HCT116 (cell line): ENCODE measurements at regions not wholly inside any gene's neighbourhood (a gene's known extent, or its start where the extent isn't known, plus 50 kb on each side); places are given as distances from the start of the nearest gene placed in this dataset.

Source experiments
- ATAC-seq: fragments of 200-7000 bp; cut with Tn5 transposase; 2 replicates; pipeline ENCODE4 v1.9.1; 2020; ENCODE audit warnings: mild to moderate bottlenecking, moderate library complexity
- BruUV-seq: library from RNA; stranded (reverse); fragments of 400-500 nt; replicated peaks from 2 replicates; lab custom pipeline; 2021; lab: Mats Ljungman, UMichigan
- CTCF ChIA-PET: fragments of 300-600 bp; sonication (Branson Sonifier 250); formaldehyde crosslinking; loops from one replicate; lab custom pipeline; 2021; ENCODE audit warnings: antibody characterized with exemption; lab: Charles Lee
- POLR2A ChIA-PET: fragments of 300-600, 350-600 bp; sonication (Branson Sonifier 250); formaldehyde crosslinking; loops from one replicate; lab custom pipeline; 2021; ENCODE audit warnings: antibody characterized with exemption; lab: Charles Lee
- RAD21 ChIA-PET, 2 experiments: fragments of 300-600 bp; sonication (Branson Sonifier 250); formaldehyde crosslinking; loops; one replicate each; lab custom pipeline; 2023; ENCODE audit warnings: low total read pairs in 2 of 2; ENCODE audit not compliant: uncharacterized antibody in 2 of 2, unreplicated experiment in 2 of 2, low non-redundant PET in 1 of 2; lab: Charles Lee
- DNase-seq: peaks from one replicate; pipeline ENCODE4 v3.0.0-alpha.2; 2010; ENCODE audit warnings: low read depth, low spot score
- H2AFZ ChIP-seq: fragments of 200-600 bp; shearing (Covaris generic), sonication (generic); 2 replicates; pipeline ENCODE4 v1.6.1; 2017; ENCODE audit warnings: low read depth, mixed run types, mixed read lengths, antibody characterized with exemption, low read length; ENCODE audit not compliant: poor library complexity, severe bottlenecking
- H3K27ac ChIP-seq: 2 replicates; pipeline ENCODE4 v1.5.1; 2012; ENCODE audit warnings: low read depth, low read length
- H3K27me3 ChIP-seq: fragments of 200-600 bp; sonication (generic); 2 replicates; pipeline ENCODE4 v1.6.1; 2016; ENCODE audit warnings: mixed run types, low read length, mixed read lengths; ENCODE audit not compliant: insufficient read depth
- H3K36me3 ChIP-seq, 2 experiments: fragments of 200-500 bp in 1 of 2; fragments of 200-600 bp in 1 of 2; sonication (Bioruptor generic) in 1 of 2; sonication (generic) in 1 of 2; 2 replicates each; pipeline versions ENCODE4 v1.5.1 to v1.6.1; 2014 to 2016; ENCODE audit warnings: low read length in 2 of 2, inconsistent platforms in 1 of 2, mixed read lengths in 1 of 2, mixed run types in 1 of 2; ENCODE audit not compliant: insufficient read depth in 2 of 2, control insufficient read depth in 1 of 2
- H3K4me1 ChIP-seq, 2 experiments: fragments of 200-600 bp in 1 of 2; sonication (generic) in 1 of 2; 2 replicates each; pipeline versions ENCODE4 v1.5.1 to v1.6.1; 2012 to 2017; ENCODE audit warnings: low read length in 2 of 2, inconsistent platforms in 1 of 2, mild to moderate bottlenecking in 1 of 2, mixed read lengths in 1 of 2, mixed run types in 1 of 2, moderate library complexity in 1 of 2; ENCODE audit not compliant: insufficient read depth in 2 of 2, control insufficient read depth in 1 of 2
- H3K4me2 ChIP-seq: fragments of 200-600 bp; sonication (generic); 2 replicates; pipeline ENCODE4 v1.6.1; 2017; ENCODE audit warnings: mixed run types, low read length, mixed read lengths
- H3K4me3 ChIP-seq, 2 experiments: fragments of 200-600 bp in 1 of 2; sonication (generic) in 1 of 2; replicated peaks in 1 of 2; 2 replicates each; pipeline ENCODE4 v1.5.1; 2011 to 2016; ENCODE audit warnings: low read length in 2 of 2, control low read depth in 1 of 2, low read depth in 1 of 2, mild to moderate bottlenecking in 1 of 2, mixed read lengths in 1 of 2, mixed run types in 1 of 2
- H3K79me2 ChIP-seq: fragments of 200-600 bp; sonication (generic); 2 replicates; pipeline ENCODE4 v1.6.1; 2017; ENCODE audit warnings: mild to moderate bottlenecking, mixed run types, low read length, moderate library complexity, mixed read lengths; ENCODE audit not compliant: insufficient read depth
- H3K9ac ChIP-seq: fragments of 200-600 bp; sonication (generic); 2 replicates; pipeline ENCODE4 v1.6.1; 2016; ENCODE audit warnings: low read length, mixed read lengths
- H3K9me2 ChIP-seq: fragments of 200-600 bp; sonication (generic), shearing (Covaris generic); 2 replicates; pipeline ENCODE4 v1.6.1; 2017; ENCODE audit warnings: mixed run types, mild to moderate bottlenecking, moderate library complexity; ENCODE audit not compliant: insufficient read depth
- H3K9me3 ChIP-seq, 2 experiments: fragments of 200-500 bp in 1 of 2; fragments of 200-600 bp in 1 of 2; sonication (Bioruptor generic) in 1 of 2; sonication (generic) in 1 of 2; 2 replicates each; pipeline ENCODE4 v1.6.1; 2014 to 2017; ENCODE audit warnings: low read length in 2 of 2, mixed read lengths in 2 of 2, inconsistent platforms in 1 of 2, low read depth in 1 of 2, mild to moderate bottlenecking in 1 of 2, mixed run types in 1 of 2, moderate library complexity in 1 of 2; ENCODE audit not compliant: control insufficient read depth in 1 of 2, insufficient read depth in 1 of 2
- H4K20me1 ChIP-seq: fragments of 200-600 bp; sonication (generic), shearing (Covaris generic); 2 replicates; pipeline ENCODE4 v1.6.1; 2017; ENCODE audit warnings: mixed run types, mild to moderate bottlenecking, moderate library complexity; ENCODE audit not compliant: insufficient read depth
- CEBPB ChIP-seq: IDR thresholded peaks from 2 replicates; pipeline ENCODE4 v1.6.1; 2012; ENCODE audit warnings: low read depth
- CTCF ChIP-seq, 3 experiments: fragments of 200-600 bp in 1 of 3; sonication (generic) in 1 of 3; IDR thresholded peaks in 2 of 3; conservative IDR thresholded peaks in 1 of 3; 2 replicates each; pipeline ENCODE4 v1.5.1; 2012 to 2017; ENCODE audit warnings: low read depth in 2 of 3, low read length in 2 of 3, antibody characterized with exemption in 1 of 3, borderline replicate concordance in 1 of 3, control low read depth in 1 of 3, mild to moderate bottlenecking in 1 of 3, mixed read lengths in 1 of 3, mixed run types in 1 of 3, moderate library complexity in 1 of 3; ENCODE audit not compliant: insufficient read depth in 1 of 3
- EGR1 ChIP-seq: IDR thresholded peaks from 2 replicates; pipeline ENCODE4 v1.6.1; 2012; ENCODE audit warnings: low read depth
- EZH2phosphoT487 ChIP-seq: fragments of 200-600 bp; IDR thresholded peaks from 2 replicates; pipeline ENCODE4 v1.6.1; 2018; ENCODE audit warnings: antibody characterized with exemption, borderline replicate concordance
- RAD21 ChIP-seq: IDR thresholded peaks from 2 replicates; pipeline ENCODE4 v1.6.1; 2012; ENCODE audit warnings: low read depth, mild to moderate bottlenecking
- SRF ChIP-seq: IDR thresholded peaks from 2 replicates; pipeline ENCODE4 v1.6.1; 2012; ENCODE audit warnings: low read depth
- TCF7L2 ChIP-seq: IDR thresholded peaks from 2 replicates; pipeline ENCODE4 v1.7.0; 2011; ENCODE audit warnings: borderline replicate concordance, inconsistent platforms; ENCODE audit not compliant: insufficient read depth, insufficient read length; ENCODE audit errors: extremely low read depth
- YY1 ChIP-seq: IDR thresholded peaks from 2 replicates; pipeline ENCODE4 v1.6.1; 2011; ENCODE audit warnings: low read length, low read depth, moderate library complexity, mild to moderate bottlenecking; ENCODE audit not compliant: insufficient replicate concordance; ENCODE audit errors: extremely low read depth
- ZFX ChIP-seq: fragments of 450-650 bp; IDR thresholded peaks from 2 replicates; pipeline ENCODE4 v1.6.1; 2017
- ZNF274 ChIP-seq: fragments of 200-500 bp; sonication (Bioruptor generic); IDR thresholded peaks from 2 replicates; pipeline ENCODE4 v1.6.1; 2014; ENCODE audit warnings: mild to moderate bottlenecking, low read depth, low read length, inconsistent platforms
- intact Hi-C: fragments of 100-400 bp; cut with micrococcal nuclease; formaldehyde crosslinking; loops from 2 replicates; pipeline ENCODE4 v1.10.0; 2022

GRCh38 chr16:85283305-85284050 lies 171.2 kb upstream of the CIBAR2 start:
- Histone ChIP-seq H3K4me3 (no peak overlapping the region), H3K4me1 (no peaks in the 10 kb centered on the region), H3K9me2 (no peaks in the 10 kb centered on the region), H3K36me3 (no peaks in the 10 kb centered on the region), H3K27me3 (no peaks in the 10 kb centered on the region), H3K9ac (no peak overlapping the region), H4K20me1 (no peaks in the 10 kb centered on the region), H3K79me2 (no peaks in the 10 kb centered on the region), H2AFZ (no peak overlapping the region), H3K27ac (no peak overlapping the region), H3K9me3 (no peaks in the 10 kb centered on the region), H3K4me2 (no peak overlapping the region)
- ChIA-PET RAD21 (no interaction called here), POLR2A (no interaction called here), CTCF (interaction anchor here (1.3 kb wide), 1 partner anchor 8 kb away, joined by 4 read pairs; no protein-coding TSS in a partner anchor)
- no peak for ATAC-seq
- TF ChIP-seq ZNF274 (no peak), EZH2phosphoT487 (no peak), EGR1 (no peak), RAD21 (no peak)
- no peak for DNase-seq
- intact Hi-C loops = no loop called here
- BruUV-seq = no TSS peak

- Histone ChIP-seq H3K36me3 (no peaks in the 10 kb centered on the region), H4K20me1 (no peaks in the 10 kb centered on the region), H3K9me3 (no peaks in the 10 kb centered on the region), H2AFZ (no peak overlapping the region), H3K4me1 (no peaks in the 10 kb centered on the region), H3K9me2 (no peaks in the 10 kb centered on the region), H3K9ac (no peak overlapping the region), H3K27ac (no peak overlapping the region), H3K4me2 (no peak overlapping the region)
- no TSS peak for BruUV-seq
- RAD21 ChIA-PET = no interaction called here
- intact Hi-C loops = no loop called here
- DNase-seq = no peak
- CTCF ChIA-PET = interaction anchor here (1.3 kb wide), 1 partner anchor 9 kb away, joined by 4 read pairs; no protein-coding TSS in a partner anchor
- POLR2A ChIA-PET = no interaction called here
- TF ChIP-seq SRF (no peak), TCF7L2 (no peak), CEBPB (no peak), YY1 (no peak), CTCF (IDR thresholded peaks at IDR 0.05 in 2 of 3, conservative IDR thresholded peaks at IDR 0.05 in 1 of 3; ENCODE audit: borderline replicate concordance in 1 of 3, insufficient read depth in 1 of 3, low read depth in 2 of 3, low read length in 2 of 3) (no peak), ZFX (no peak), EGR1 (no peak)
- TF ChIP-seq, all 23 proteins: peak for 0
- Histone ChIP-seq H3K27me3 (no peaks in the 10 kb centered on the region), H3K4me3 (no peak overlapping the region), H3K79me2 (no peaks in the 10 kb centered on the region)
- no peak for ATAC-seq
These were observed 172.0 kb upstream of the CIBAR2 start for GRCh38 chr16:85284141-85284817.
